Osteoblast (primary cell): ENCODE measurements at regions not wholly inside any gene's neighbourhood (a gene's known extent, or its start where the extent isn't known, plus 50 kb on each side); places are given as distances from the start of the nearest gene placed in this dataset.

Source experiments
- DNase-seq: peaks from one replicate; pipeline ENCODE4 v3.0.0; 2011; ENCODE audit warnings: low spot score, mixed read lengths; ENCODE audit not compliant: insufficient read length; ENCODE audit errors: missing footprints
- H2AFZ ChIP-seq: 2 replicates; pipeline ENCODE4 v1.6.0; 2011; ENCODE audit warnings: mild to moderate bottlenecking, low read length
- H3K27ac ChIP-seq: 2 replicates; pipeline ENCODE4 v1.5.1; 2011; ENCODE audit warnings: mild to moderate bottlenecking, low read depth, low read length, moderate library complexity
- H3K27me3 ChIP-seq: 2 replicates; pipeline ENCODE4 v1.6.0; 2012; ENCODE audit warnings: mild to moderate bottlenecking, control low read depth, inconsistent platforms, low read length, moderate library complexity; ENCODE audit not compliant: insufficient read depth
- H3K36me3 ChIP-seq: 2 replicates; pipeline ENCODE4 v1.5.1; 2011; ENCODE audit warnings: mild to moderate bottlenecking, low read length, control low read depth, moderate library complexity; ENCODE audit not compliant: insufficient read depth
- H3K4me1 ChIP-seq: 2 replicates; pipeline ENCODE4 v1.5.1; 2011; ENCODE audit warnings: mild to moderate bottlenecking, low read length, control low read depth, moderate library complexity; ENCODE audit not compliant: insufficient read depth
- H3K4me2 ChIP-seq: 2 replicates; pipeline ENCODE4 v1.6.0; 2011; ENCODE audit warnings: mild to moderate bottlenecking, low read length; ENCODE audit not compliant: insufficient read depth
- H3K4me3 ChIP-seq: fragments of 200-600 bp; sonication (generic); 3 replicates; pipeline ENCODE4 v1.5.1; 2012; ENCODE audit warnings: mild to moderate bottlenecking, low read length, inconsistent platforms; ENCODE audit not compliant: insufficient read depth
- H3K79me2 ChIP-seq: 2 replicates; pipeline ENCODE4 v1.6.0; 2012; ENCODE audit warnings: mild to moderate bottlenecking, low read length, control low read depth, inconsistent platforms; ENCODE audit not compliant: insufficient read depth
- H3K9me3 ChIP-seq: 2 replicates; pipeline ENCODE4 v1.5.1; 2011; ENCODE audit warnings: low read depth, low read length, control low read depth
- H4K20me1 ChIP-seq: 2 replicates; pipeline ENCODE4 v1.6.0; 2012; ENCODE audit warnings: mild to moderate bottlenecking, low read length, control low read depth; ENCODE audit not compliant: insufficient read depth
- CTCF ChIP-seq: IDR thresholded peaks from 2 replicates; pipeline ENCODE4 v1.5.1; 2011; ENCODE audit warnings: mild to moderate bottlenecking, low read depth, low read length, moderate library complexity; ENCODE audit errors: extremely low read depth

- no peak for DNase-seq
- no peak for TF ChIP-seq CTCF
- no peak overlapping the region for H3K4me2 ChIP-seq
- H3K27me3 ChIP-seq: no peaks in the 10 kb centered on the region
- no peaks in the 10 kb centered on the region for H4K20me1 ChIP-seq
- no peaks in the 10 kb centered on the region for H3K79me2 ChIP-seq
- no peak overlapping the region for H3K27ac ChIP-seq
- no peaks in the 10 kb centered on the region for H3K4me1 ChIP-seq
- H3K9me3 ChIP-seq: no peaks in the 10 kb centered on the region
- no peak overlapping the region for H2AFZ ChIP-seq
- no peaks in the 10 kb centered on the region for H3K36me3 ChIP-seq
- H3K4me3 ChIP-seq: no peak overlapping the region
These were observed 631.8 kb upstream of the CELF2 start for GRCh38 chr10:10385831-10386230.

- Histone ChIP-seq H3K36me3 (no peaks in the 10 kb centered on the region), H3K27ac (no peak overlapping the region), H4K20me1 (no peaks in the 10 kb centered on the region), H3K79me2 (no peaks in the 10 kb centered on the region), H3K4me2 (no peak overlapping the region), H2AFZ (no peak overlapping the region), H3K4me1 (no peaks in the 10 kb centered on the region), H3K9me3 (no peaks in the 10 kb centered on the region), H3K27me3 (no peaks in the 10 kb centered on the region), H3K4me3 (no peak overlapping the region)
- no peak for TF ChIP-seq CTCF
- no peak for DNase-seq
These were observed 628.5 kb upstream of the CELF2 start for GRCh38 chr10:10389182-10389581.

- Histone ChIP-seq H3K27me3 (no peaks in the 10 kb centered on the region), H4K20me1 (no peaks in the 10 kb centered on the region), H3K9me3 (peaks cover 4% of the 10 kb centered on the region), H2AFZ (no peak overlapping the region), H3K4me3 (no peak overlapping the region), H3K4me2 (no peak overlapping the region), H3K79me2 (no peaks in the 10 kb centered on the region), H3K27ac (no peak overlapping the region), H3K4me1 (no peaks in the 10 kb centered on the region), H3K36me3 (no peaks in the 10 kb centered on the region)
- no peak for TF ChIP-seq CTCF
- no peak for DNase-seq
These were observed 625.2 kb upstream of the CELF2 start for GRCh38 chr10:10392511-10392910.

- Histone ChIP-seq H3K36me3 (no peaks in the 10 kb centered on the region), H3K9me3 (peaks cover 4% of the 10 kb centered on the region), H4K20me1 (no peaks in the 10 kb centered on the region), H3K27ac (no peak overlapping the region), H3K27me3 (no peaks in the 10 kb centered on the region), H3K4me2 (no peak overlapping the region), H3K79me2 (no peaks in the 10 kb centered on the region), H3K4me1 (no peaks in the 10 kb centered on the region), H3K4me3 (no peak overlapping the region), H2AFZ (no peak overlapping the region)
- no peak for TF ChIP-seq CTCF
- no peak for DNase-seq
These were observed 622.6 kb upstream of the CELF2 start for GRCh38 chr10:10394933-10395658.
